ENCODE measurements at regions not wholly inside any gene's neighbourhood (a gene's known extent, or its start where the extent isn't known, plus 50 kb on each side); places are given as distances from the start of the nearest gene placed in this dataset.

DNA sequence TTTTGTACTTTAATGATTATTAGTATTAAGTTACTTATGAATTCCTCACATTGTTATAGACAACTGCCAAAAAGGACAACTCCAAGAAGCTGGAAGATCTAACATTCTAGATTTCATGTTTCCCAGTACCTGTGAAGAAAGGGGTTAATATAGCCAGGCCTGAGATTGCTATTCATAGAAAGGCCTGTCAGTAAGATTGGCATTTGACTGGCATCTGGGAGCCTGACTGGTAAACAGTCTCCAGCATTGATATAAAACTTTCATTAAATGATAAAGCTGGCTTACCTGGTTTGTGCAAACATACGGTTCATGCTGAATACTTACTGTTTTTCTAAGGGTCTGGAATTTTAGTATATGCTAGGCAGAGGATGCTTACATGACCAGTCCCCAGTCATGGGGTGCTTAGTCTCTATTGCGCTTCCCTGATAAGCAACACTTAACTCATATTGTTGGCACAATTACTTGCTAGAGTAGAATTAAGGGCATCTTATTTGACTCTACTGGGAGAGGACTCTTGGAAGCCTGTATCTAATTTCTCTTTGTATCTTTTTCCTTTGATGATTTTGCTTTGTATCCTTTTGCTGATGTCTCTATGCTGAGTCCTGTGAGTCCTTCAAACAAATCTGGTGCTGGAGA, 340.4 kb upstream of the SEMA6A start (continued):
- TF ChIP-seq, protein P1, sequence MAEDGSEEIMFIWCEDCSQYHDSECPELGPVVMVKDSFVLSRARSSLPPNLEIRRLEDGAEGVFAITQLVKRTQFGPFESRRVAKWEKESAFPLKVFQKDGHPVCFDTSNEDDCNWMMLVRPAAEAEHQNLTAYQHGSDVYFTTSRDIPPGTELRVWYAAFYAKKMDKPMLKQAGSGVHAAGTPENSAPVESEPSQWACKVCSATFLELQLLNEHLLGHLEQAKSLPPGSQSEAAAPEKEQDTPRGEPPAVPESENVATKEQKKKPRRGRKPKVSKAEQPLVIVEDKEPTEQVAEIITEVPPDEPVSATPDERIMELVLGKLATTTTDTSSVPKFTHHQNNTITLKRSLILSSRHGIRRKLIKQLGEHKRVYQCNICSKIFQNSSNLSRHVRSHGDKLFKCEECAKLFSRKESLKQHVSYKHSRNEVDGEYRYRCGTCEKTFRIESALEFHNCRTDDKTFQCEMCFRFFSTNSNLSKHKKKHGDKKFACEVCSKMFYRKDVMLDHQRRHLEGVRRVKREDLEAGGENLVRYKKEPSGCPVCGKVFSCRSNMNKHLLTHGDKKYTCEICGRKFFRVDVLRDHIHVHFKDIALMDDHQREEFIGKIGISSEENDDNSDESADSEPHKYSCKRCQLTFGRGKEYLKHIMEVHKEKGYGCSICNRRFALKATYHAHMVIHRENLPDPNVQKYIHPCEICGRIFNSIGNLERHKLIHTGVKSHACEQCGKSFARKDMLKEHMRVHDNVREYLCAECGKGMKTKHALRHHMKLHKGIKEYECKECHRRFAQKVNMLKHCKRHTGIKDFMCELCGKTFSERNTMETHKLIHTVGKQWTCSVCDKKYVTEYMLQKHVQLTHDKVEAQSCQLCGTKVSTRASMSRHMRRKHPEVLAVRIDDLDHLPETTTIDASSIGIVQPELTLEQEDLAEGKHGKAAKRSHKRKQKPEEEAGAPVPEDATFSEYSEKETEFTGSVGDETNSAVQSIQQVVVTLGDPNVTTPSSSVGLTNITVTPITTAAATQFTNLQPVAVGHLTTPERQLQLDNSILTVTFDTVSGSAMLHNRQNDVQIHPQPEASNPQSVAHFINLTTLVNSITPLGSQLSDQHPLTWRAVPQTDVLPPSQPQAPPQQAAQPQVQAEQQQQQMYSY (CRISPR knock-in tag; IDR thresholded peaks at IDR 0.05), result no peak
- TF ChIP-seq ZNF671 (CRISPR knock-in tag; IDR thresholded peaks at IDR 0.05), result no peak
- no peak for TF ChIP-seq ZNF263 (CRISPR knock-in tag; IDR thresholded peaks at IDR 0.05; ENCODE audit: low read depth)

DNA sequence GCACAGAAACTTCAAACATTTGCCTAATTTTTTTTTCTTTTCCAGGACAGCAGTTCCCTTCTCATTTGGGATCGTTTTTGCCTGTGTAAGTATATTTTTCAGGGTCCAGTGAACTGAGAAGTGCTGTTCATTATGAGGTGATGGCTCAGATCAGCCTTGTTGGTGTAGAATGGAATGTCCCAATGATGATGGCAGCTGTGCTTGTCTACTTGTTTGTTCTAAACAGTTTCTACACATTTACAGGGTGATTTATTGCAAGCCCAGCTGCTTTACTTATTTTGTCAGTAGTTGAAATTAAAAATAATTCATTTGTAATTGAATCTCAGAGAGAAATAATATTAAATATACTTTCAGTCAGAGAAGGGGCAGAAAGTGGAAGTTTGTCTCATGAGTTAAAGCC, 337.6 kb upstream of the SEMA6A start:
- ChIA-PET POLR2A (no interaction called here), CTCF (no interaction called here)
- H3K36me3 Mint-ChIP-seq, result no peaks in the 10 kb centered on the region
- TF ChIP-seq TEAD4 (CRISPR knock-in tag; IDR thresholded peaks at IDR 0.05) (no peak), ZNF671 (CRISPR knock-in tag; IDR thresholded peaks at IDR 0.05) (no peak), PRRX2 (CRISPR knock-in tag; IDR thresholded peaks at IDR 0.05) (no peak), ZNF423 (CRISPR knock-in tag; IDR thresholded peaks at IDR 0.05) (no peak), NFYB (CRISPR knock-in tag; conservative IDR thresholded peaks at IDR 0.05; ENCODE audit: low read depth) (no peak), ATF1 (CRISPR knock-in tag; IDR thresholded peaks at IDR 0.05) (no peak)
- TF ChIP-seq, protein P2, sequence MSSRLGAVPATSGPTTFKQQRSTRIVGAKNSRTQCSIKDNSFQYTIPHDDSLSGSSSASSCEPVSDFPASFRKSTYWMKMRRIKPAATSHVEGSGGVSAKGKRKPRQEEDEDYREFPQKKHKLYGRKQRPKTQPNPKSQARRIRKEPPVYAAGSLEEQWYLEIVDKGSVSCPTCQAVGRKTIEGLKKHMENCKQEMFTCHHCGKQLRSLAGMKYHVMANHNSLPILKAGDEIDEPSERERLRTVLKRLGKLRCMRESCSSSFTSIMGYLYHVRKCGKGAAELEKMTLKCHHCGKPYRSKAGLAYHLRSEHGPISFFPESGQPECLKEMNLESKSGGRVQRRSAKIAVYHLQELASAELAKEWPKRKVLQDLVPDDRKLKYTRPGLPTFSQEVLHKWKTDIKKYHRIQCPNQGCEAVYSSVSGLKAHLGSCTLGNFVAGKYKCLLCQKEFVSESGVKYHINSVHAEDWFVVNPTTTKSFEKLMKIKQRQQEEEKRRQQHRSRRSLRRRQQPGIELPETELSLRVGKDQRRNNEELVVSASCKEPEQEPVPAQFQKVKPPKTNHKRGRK (CRISPR knock-in tag; IDR thresholded peaks at IDR 0.05; ENCODE audit: borderline replicate concordance), result no peak
- TF ChIP-seq, protein P3, sequence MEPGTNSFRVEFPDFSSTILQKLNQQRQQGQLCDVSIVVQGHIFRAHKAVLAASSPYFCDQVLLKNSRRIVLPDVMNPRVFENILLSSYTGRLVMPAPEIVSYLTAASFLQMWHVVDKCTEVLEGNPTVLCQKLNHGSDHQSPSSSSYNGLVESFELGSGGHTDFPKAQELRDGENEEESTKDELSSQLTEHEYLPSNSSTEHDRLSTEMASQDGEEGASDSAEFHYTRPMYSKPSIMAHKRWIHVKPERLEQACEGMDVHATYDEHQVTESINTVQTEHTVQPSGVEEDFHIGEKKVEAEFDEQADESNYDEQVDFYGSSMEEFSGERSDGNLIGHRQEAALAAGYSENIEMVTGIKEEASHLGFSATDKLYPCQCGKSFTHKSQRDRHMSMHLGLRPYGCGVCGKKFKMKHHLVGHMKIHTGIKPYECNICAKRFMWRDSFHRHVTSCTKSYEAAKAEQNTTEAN (CRISPR knock-in tag; IDR thresholded peaks at IDR 0.05), result no peak
- TF ChIP-seq, protein P4, sequence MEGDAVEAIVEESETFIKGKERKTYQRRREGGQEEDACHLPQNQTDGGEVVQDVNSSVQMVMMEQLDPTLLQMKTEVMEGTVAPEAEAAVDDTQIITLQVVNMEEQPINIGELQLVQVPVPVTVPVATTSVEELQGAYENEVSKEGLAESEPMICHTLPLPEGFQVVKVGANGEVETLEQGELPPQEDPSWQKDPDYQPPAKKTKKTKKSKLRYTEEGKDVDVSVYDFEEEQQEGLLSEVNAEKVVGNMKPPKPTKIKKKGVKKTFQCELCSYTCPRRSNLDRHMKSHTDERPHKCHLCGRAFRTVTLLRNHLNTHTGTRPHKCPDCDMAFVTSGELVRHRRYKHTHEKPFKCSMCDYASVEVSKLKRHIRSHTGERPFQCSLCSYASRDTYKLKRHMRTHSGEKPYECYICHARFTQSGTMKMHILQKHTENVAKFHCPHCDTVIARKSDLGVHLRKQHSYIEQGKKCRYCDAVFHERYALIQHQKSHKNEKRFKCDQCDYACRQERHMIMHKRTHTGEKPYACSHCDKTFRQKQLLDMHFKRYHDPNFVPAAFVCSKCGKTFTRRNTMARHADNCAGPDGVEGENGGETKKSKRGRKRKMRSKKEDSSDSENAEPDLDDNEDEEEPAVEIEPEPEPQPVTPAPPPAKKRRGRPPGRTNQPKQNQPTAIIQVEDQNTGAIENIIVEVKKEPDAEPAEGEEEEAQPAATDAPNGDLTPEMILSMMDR (IDR thresholded peaks at IDR 0.05), result no peak
- TF ChIP-seq, protein P5, sequence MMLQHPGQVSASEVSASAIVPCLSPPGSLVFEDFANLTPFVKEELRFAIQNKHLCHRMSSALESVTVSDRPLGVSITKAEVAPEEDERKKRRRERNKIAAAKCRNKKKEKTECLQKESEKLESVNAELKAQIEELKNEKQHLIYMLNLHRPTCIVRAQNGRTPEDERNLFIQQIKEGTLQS (CRISPR knock-in tag; conservative IDR thresholded peaks at IDR 0.05), result no peak
- peaks cover 8% of the 10 kb centered on the region; the same call in 1 of the 2 replicates for H3K4me1 Mint-ChIP-seq
- no peak for ATAC-seq
- H3K9me3 Mint-ChIP-seq, result peaks cover 7% of the 10 kb centered on the region; the same call in 1 of the 2 replicates
- H3K27ac Mint-ChIP-seq, result no peak overlapping the region
- H3K27me3 Mint-ChIP-seq (ENCODE audit: low read depth), result no peaks in the 10 kb centered on the region
- no peak for DNase-seq (ENCODE audit: low spot score)
- H3K4me3 Mint-ChIP-seq, result no peak overlapping the region

DNA sequence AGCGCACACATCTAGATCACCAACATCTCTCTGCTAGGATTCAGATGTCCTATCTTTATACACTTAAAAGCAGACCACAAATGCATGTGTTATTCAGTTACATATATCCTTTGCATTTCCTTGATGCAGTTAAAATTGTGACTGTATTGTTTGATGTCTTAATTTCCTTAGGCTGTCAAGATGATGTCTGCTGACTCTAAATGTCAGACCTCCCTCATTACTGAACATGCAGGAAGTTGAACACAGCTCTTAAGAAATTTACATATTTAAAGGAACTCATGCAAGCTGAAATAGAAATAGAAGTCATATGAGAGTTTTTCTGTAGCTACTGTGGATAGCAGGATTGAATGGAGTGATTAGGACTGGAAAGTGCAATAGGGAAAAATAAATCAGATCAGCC, 336.5 kb upstream of the SEMA6A start:
- H3K27me3 Mint-ChIP-seq (ENCODE audit: low read depth), result no peaks in the 10 kb centered on the region
- H3K4me3 Mint-ChIP-seq, result no peak overlapping the region
- no peaks in the 10 kb centered on the region for H3K36me3 Mint-ChIP-seq
- peaks cover 7% of the 10 kb centered on the region; the same call in 1 of the 2 replicates for H3K9me3 Mint-ChIP-seq
- TF ChIP-seq ZNF121 (CRISPR knock-in tag; IDR thresholded peaks at IDR 0.05), result no peak
- TF ChIP-seq, protein P6, sequence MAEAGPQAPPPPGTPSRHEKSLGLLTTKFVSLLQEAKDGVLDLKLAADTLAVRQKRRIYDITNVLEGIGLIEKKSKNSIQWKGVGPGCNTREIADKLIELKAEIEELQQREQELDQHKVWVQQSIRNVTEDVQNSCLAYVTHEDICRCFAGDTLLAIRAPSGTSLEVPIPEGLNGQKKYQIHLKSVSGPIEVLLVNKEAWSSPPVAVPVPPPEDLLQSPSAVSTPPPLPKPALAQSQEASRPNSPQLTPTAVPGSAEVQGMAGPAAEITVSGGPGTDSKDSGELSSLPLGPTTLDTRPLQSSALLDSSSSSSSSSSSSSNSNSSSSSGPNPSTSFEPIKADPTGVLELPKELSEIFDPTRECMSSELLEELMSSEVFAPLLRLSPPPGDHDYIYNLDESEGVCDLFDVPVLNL (CRISPR knock-in tag; IDR thresholded peaks at IDR 0.05; ENCODE audit: borderline replicate concordance, low read depth), result no peak
- DNase-seq (ENCODE audit: low spot score) (no peak), ATAC-seq (no peak)
- H3K27ac Mint-ChIP-seq, result no peak overlapping the region
- ChIA-PET POLR2A (no interaction called here), CTCF (no interaction called here)
- H3K4me1 Mint-ChIP-seq, result peaks cover 8% of the 10 kb centered on the region; the same call in 1 of the 2 replicates
